ENCODE measurements at regions not wholly inside any gene's neighbourhood (a gene's known extent, or its start where the extent isn't known, plus 50 kb on each side); places are given as distances from the start of the nearest gene placed in this dataset.
A peak's percentile ranks its signal among the peaks of the same experiment; 100 is the strongest.
"Not testable (repeated sequence)": the region's sequence is repeated elsewhere in the genome, so short reads cannot be mapped to it uniquely, and the experiment has no call there.

- no peak for DNase-seq (ENCODE audit: low spot score)
Measured at GRCh38 chr5:130724658-130725057, 440.4 kb downstream of the HINT1 start.

GRCh38 chr5:130720355-130720754 lies 444.7 kb downstream of the HINT1 start:
- peak; percentile 12 for DNase-seq (ENCODE audit: low spot score)

- no peak for DNase-seq (ENCODE audit: low spot score)
Measured at GRCh38 chr5:130715541-130715940, 449.5 kb downstream of the HINT1 start.

GRCh38 chr5:130714200-130714599 lies 450.9 kb downstream of the HINT1 start:
- no peak for DNase-seq (ENCODE audit: low spot score)

- DNase-seq (ENCODE audit: low spot score): no peak
Measured at GRCh38 chr5:130712324-130712723, 452.7 kb downstream of the HINT1 start.

- peak; percentile 11 for DNase-seq (ENCODE audit: low spot score)
Measured at GRCh38 chr5:130710596-130710995, 454.5 kb downstream of the HINT1 start.

- DNase-seq (ENCODE audit: low spot score): no peak
Measured at GRCh38 chr5:130708754-130709153, 456.3 kb downstream of the HINT1 start.

- no peak for DNase-seq (ENCODE audit: low spot score)
Measured at GRCh38 chr5:130706696-130707095, 458.4 kb downstream of the HINT1 start.

GRCh38 chr5:130705368-130705767 lies 459.7 kb downstream of the HINT1 start:
- DNase-seq (ENCODE audit: low spot score): no peak

GRCh38 chr5:130693509-130693908 lies 471.5 kb downstream of the HINT1 start:
- no peak for DNase-seq (ENCODE audit: low spot score)

GRCh38 chr5:130692770-130693169 lies 472.3 kb downstream of the HINT1 start:
- no peak for DNase-seq (ENCODE audit: low spot score)

GRCh38 chr5:130689831-130690230 lies 475.2 kb downstream of the HINT1 start:
- DNase-seq (ENCODE audit: low spot score): no peak

GRCh38 chr5:130687085-130687733 lies 477.8 kb downstream of the HINT1 start:
- no peak for DNase-seq (ENCODE audit: low spot score)

- DNase-seq (ENCODE audit: low spot score): no peak
Measured at GRCh38 chr5:130678637-130679036, 486.4 kb downstream of the HINT1 start.

GRCh38 chr5:130666462-130666861 lies 498.6 kb downstream of the HINT1 start:
- no peak for DNase-seq (ENCODE audit: low spot score)

GRCh38 chr5:130652176-130652575 lies 512.9 kb downstream of the HINT1 start:
- no peak for DNase-seq (ENCODE audit: low spot score)

- no peak for DNase-seq (ENCODE audit: low spot score)
Measured at GRCh38 chr5:130651440-130651839, 513.6 kb downstream of the HINT1 start.

GRCh38 chr5:130643321-130643720 lies 521.7 kb downstream of the HINT1 start:
- DNase-seq (ENCODE audit: low spot score): no peak

- no peak for DNase-seq (ENCODE audit: low spot score)
Measured at GRCh38 chr5:130642461-130642860, 522.6 kb downstream of the HINT1 start.

- DNase-seq (ENCODE audit: low spot score): no peak
Measured at GRCh38 chr5:130627145-130627544, 537.9 kb downstream of the HINT1 start.

GRCh38 chr5:130624805-130625204 lies 540.3 kb downstream of the HINT1 start:
- DNase-seq (ENCODE audit: low spot score): no peak

- DNase-seq (ENCODE audit: low spot score): no peak
Measured at GRCh38 chr5:130616161-130616560, 548.9 kb downstream of the HINT1 start.

GRCh38 chr5:130605234-130605633 lies 559.8 kb downstream of the HINT1 start:
- DNase-seq (ENCODE audit: low spot score): no peak

- not testable (repeated sequence) for DNase-seq (ENCODE audit: low spot score)
Measured at GRCh38 chr5:130596647-130597046, 568.4 kb downstream of the HINT1 start.

GRCh38 chr5:130580264-130580663 lies 584.8 kb downstream of the HINT1 start:
- DNase-seq (ENCODE audit: low spot score): no peak
